ENCODE measurements at regions not wholly inside any gene's neighbourhood (a gene's known extent, or its start where the extent isn't known, plus 50 kb on each side); places are given as distances from the start of the nearest gene placed in this dataset.

DNA sequence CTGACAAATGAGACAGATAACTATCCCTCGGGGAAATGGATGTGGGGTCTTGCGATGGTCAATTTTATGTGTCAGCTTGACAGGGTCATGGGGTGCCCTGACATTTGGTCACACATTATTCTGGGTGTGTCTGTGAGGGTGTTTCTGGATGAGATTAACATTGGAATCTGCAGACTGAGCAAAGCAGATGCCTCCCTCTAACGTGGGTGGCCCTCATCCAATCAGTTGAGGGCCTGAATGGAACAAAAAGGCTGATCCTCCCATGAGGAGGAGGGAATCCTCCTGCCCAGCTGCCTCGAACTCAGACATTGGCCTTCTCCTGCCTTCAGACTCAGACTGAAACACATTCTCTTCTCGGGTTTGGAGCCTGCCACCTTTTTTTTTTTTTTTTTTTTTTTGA is 69.0 kb downstream of the MINAR1 start:
- TF ChIP-seq, protein P1, sequence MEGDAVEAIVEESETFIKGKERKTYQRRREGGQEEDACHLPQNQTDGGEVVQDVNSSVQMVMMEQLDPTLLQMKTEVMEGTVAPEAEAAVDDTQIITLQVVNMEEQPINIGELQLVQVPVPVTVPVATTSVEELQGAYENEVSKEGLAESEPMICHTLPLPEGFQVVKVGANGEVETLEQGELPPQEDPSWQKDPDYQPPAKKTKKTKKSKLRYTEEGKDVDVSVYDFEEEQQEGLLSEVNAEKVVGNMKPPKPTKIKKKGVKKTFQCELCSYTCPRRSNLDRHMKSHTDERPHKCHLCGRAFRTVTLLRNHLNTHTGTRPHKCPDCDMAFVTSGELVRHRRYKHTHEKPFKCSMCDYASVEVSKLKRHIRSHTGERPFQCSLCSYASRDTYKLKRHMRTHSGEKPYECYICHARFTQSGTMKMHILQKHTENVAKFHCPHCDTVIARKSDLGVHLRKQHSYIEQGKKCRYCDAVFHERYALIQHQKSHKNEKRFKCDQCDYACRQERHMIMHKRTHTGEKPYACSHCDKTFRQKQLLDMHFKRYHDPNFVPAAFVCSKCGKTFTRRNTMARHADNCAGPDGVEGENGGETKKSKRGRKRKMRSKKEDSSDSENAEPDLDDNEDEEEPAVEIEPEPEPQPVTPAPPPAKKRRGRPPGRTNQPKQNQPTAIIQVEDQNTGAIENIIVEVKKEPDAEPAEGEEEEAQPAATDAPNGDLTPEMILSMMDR (IDR thresholded peaks at IDR 0.05) = no peak
- TF ChIP-seq POLR2A (IDR thresholded peaks at IDR 0.05) = no peak
